ENCODE measurements at regions not wholly inside any gene's neighbourhood (a gene's known extent, or its start where the extent isn't known, plus 50 kb on each side); places are given as distances from the start of the nearest gene placed in this dataset.

DNA sequence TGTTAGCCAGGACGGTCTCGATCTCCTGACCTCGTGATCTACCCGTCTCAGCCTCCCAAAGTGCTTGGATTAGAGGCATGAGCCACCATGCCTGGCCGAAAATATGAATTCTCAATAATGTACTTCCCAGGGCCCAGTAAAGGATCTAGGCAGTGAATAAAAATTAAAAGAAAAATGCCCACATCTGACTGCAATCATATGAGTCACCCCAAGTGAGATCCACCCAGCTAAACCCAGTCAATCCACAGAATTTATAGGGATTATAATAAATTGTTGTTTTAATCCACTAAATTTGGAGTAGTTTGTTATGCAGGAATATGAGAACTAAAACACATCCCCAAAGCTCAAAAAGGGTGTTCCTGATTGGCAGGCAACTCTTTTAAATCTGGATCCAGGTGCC, 93.5 kb upstream of the STK39 start:
- DNase-seq = no peak

GRCh38 chr2:168343586-168343985, 96.2 kb upstream of the STK39 start:
- no peak for DNase-seq

GRCh38 chr2:168344706-168345105, 97.3 kb upstream of the STK39 start:
- no peak for DNase-seq

DNA sequence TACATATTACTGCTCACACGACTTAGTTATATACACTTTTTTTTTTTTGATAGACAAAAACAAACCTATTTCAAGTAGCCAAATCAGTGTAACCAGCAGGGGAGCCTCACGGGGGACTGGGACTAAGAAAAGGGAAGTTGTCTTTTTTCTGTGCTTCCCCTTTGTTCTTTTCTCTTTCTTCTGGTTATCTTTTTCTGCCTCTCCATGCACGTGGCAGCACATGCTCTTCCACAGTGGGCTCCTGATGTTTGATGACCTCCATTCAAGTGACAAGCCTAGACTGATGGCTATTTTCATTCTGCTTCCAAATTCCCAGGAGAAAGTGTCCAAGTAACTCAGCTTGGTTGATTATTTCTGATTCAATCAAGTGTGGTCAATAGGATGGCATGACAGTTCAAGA, 98.2 kb upstream of the STK39 start:
- DNase-seq = no peak

- DNase-seq = peak; percentile 49 to 61
These were observed 99.5 kb upstream of the STK39 start for GRCh38 chr2:168346725-168347477.

DNA sequence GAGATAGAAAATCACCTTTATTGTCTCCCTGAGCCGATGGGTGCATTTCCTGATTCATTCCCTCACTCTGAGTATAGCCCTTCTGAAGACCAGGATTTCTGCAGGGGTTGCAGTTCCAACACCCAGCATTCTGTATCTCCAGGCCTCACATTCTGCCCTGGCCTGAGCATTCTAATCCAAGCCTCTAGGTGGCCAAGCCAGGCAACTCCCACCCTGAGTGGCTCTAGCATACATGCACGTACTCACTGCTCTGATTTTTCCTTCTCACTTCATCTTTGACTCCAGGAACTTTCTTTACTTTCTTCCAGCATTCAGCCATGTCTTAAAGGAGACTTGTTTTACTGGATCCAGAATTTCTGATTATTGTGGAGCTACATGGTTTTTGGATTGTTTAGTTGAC, 100.7 kb upstream of the STK39 start:
- DNase-seq = no peak

DNA sequence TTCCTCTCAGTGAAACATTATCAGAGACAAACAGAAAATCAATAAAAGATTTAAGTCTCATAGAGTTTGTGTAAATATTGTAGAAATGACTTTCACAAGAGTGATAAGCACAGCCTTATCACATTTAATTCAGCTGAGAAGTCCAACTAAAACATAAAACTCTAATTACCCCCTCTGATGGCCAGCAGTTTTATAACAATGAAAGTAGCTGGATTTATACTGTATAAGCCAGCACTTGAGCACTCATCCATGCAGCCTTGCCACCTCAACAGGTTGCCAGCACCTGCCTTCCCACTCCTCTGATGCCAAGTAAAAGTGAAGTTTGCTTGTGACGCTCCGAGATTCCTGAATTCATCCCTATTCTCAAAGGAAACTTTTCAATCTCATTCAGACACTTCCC, 103.0 kb upstream of the STK39 start:
- DNase-seq = no peak

DNA sequence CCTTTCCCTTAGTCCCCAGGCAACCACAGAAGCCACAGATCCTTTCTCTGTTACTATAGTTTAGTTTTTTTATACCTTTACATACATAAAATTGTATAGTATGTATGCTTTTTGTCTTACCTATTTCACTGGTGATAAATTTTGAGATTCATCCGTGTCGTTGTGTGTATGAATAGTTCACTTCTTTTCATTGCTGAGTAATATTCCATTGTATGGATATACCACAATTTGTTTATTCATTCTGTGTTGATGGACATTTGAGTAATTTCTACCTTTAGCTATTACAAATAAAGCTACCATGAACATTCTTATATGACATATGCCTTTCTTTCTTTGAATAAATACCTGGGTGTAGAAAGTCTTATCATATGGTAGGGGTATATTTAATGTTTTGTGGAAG, 102.8 kb upstream of the CERS6 start:
- DNase-seq = no peak

GRCh38 chr2:168354499-168354898, 101.6 kb upstream of the CERS6 start:
- no peak for DNase-seq

- DNase-seq = no peak
These were observed 101.0 kb upstream of the CERS6 start for GRCh38 chr2:168355121-168355520.

DNA sequence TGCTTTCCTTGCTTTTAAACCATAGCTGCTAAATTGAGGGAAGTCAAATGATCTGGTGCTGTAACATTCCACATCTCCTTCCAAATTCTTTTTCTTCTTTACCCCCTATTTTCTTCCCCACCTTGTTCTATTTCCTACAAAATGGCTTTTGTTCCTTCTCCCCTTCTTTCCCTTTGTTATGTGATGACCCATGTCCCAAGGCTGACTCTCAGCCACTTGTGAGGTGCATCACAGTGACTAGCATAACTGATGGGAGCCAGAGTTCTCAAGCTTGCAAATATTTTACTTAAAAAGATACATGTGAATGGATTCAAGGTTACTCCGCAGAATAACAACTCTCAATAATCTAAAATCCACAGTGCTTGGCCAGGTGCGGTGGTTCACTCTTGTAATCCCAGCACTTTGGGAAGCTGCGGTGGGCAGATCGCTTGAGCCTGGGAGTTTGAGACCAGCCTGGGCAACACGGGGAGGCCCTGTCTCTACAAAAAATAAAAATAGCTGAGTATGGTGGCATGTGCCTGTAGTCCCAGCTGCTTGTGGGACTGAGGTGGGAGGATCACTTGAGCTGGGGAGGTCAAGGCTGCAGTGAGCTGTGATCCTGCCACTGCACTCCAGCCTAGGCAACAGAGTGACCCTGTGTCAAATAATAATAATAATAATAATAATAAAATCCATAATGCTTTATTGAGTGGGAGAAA, 100.1 kb upstream of the CERS6 start:
- DNase-seq = no peak

- DNase-seq = no peak
These were observed 99.6 kb upstream of the CERS6 start for GRCh38 chr2:168356477-168356835.

DNA sequence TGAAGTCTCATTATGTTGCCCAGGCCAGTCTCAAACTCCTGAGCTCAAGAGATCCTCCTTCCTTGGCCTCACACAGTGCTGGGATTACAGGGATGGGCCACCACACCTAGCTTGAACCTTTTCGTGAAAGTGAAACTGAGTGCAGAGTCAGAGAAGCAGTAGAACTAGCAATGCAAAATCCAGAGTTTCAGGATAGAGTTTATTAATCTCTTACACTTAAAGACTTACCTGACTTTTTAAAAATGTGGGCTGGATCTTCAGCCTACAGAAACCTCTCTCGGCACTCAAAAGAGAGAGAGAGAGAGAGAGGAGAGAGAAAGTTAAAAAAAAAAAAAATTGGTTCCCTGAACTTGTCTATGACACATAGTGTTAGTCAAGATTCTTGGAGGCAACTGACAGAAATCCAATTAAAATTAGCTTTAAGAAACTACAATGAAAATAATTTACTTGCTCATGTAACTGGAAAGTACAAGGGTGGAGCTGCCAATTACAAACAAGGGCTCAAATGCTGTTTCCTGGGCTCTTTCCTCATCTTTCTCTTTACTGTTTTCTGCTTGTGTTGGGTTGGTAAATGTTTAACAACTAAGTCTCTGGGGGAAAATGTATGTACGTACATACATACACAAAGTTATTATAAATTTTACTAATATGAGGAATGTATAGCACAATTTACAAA, 98.1 kb upstream of the CERS6 start:
- DNase-seq = no peak

DNA sequence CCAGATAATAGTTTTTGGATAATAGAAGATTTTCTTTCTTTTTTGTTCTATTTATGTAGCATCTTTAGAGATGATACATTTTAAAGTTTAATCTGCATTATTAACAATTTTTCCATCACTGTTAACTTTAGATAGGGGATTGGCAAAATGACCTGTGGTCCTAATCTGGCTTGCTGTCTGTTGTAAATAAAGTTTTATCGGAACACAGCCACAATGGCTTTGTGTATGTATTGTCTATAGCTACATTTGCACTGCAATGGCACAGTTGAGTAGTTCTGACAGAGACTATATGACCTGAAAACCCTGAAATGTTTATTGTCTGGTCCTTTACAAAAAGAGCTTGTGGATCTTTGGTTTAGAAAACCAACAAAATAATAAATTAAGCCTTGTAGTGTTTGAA, 97.0 kb upstream of the CERS6 start:
- DNase-seq = no peak

- DNase-seq = no peak
These were observed 92.6 kb upstream of the CERS6 start for GRCh38 chr2:168363347-168364092.

GRCh38 chr2:168365094-168365621, 90.9 kb upstream of the CERS6 start:
- DNase-seq = no peak

GRCh38 chr2:168369031-168369430, 87.0 kb upstream of the CERS6 start:
- DNase-seq = no peak

DNA sequence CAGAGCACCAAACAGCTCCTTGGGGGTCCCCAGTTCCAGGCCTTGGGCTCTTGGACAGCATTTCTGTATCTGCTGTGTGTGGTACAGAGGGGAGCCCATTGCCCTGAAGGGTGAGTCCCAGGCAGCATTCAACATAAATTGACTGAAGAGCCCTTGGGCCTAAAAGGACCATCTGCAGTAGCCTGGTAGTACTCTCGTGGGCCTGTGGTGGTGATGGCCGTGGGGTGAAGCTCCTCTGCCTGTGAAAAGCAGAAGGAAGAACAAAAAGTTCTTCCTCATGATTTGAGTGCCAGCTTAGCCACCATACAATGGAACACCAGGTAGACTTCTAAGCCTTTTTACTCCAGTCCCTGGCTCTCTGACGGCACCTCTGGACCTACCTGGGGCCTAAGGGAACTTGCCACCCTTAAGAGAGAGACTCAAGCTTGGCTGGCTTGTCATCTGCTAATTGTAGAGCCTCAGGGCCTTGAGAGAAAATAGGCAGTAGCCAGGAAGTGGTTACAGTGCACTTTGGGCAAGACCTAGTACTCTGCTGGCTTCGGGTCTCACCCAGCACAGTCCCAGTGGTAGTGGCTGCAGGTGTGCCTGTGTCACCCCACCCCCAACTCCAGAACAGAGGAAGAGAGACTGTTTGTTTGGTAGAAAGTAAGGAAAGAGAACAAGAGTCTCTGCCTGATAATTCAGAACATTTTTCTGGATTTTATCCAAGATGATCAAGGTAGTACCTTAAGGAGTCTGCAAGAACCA, 84.6 kb upstream of the CERS6 start:
- no peak for DNase-seq

DNA sequence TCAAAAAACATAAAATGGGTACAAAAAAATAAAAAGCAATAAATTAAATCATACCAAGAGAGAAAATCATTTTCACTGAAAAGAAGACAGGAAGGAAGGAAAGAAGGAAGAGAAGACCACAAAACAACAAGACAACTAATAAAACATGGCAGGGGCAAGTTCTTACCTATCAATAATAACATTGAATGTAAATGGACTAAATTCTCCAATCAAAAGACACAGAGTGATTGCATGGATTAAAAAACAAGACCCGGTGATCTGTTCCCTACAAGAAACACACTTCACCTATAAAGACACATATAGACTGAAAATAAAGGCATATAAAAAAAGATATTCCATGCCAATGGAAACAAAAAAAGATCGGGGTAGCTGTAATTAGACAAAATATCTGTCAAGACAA, 82.6 kb upstream of the CERS6 start:
- no peak for DNase-seq

DNA sequence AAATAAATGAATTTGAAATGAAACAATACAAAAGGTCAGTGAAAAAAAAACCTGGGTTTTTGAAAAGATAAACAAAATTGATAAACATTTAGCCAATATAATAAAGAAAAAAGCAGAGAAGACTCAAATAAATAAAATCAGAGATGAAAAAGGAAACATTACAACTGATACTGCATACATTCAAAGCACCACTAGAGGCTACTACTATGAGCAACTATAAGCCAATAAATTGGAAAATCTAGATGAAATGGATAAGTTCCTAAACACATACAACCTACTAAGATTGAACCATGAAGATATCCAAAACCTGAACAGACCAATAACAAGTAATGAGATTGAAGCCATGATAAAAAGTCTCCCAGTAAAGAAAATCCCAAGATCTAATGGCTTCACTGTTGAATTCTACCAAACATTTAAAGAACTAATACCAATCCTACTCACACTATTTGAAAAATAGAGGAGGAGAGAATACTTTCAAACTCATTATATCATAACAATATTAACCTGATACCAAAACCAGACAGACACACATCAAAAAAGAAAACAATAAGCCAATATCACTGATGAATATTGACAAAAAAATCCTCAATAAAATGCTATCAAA, 80.8 kb upstream of the CERS6 start:
- no peak for DNase-seq

DNA sequence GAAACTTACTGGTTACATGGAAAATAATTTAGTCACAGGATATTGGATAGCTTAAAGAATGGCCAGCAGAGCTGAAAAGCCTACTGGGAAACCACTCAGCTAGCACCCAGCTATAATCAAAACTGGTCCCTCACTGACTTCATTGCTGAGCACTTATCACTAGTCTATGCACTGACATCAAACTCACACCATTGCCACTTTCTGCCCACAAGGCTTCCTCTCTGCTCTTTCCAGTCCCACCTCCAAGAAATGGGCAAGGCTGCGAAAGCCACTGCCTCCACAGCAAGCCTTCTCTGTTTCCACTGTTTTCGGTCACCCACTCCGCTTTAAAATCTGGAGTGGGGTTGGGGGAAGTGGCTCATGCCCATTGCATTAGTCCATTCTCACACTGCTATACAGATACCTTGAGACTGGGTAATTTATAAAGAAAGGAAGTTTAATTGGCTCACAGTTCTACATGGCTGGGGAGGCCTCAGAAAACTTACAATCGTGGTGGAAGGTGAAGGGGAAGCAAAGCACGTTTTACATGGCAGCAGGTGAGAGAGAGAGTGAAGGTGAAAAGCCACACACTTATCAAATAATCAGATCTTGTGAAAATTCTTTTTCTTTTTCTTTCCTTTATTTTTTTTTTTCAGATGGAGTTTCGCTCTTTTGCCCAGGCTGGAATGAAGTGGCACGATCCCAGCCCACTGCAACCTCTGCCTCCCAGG, 77.0 kb upstream of the CERS6 start:
- DNase-seq = no peak

All from activated CD4-positive, alpha-beta T cell treated with anti-CD3 and anti-CD28 coated beads, Interleukin-2, amount 50 U/mL, for 4 hours (primary cell).